SU-DHL-6 (cell line): ENCODE measurements at regions not wholly inside any gene's neighbourhood (a gene's known extent, or its start where the extent isn't known, plus 50 kb on each side); places are given as distances from the start of the nearest gene placed in this dataset.

Source experiments
- EZH2phosphoT487 ChIP-seq: fragments of 200-600 bp; sonication (generic), shearing (Covaris generic); conservative IDR thresholded peaks from 2 replicates; pipeline ENCODE4 v1.6.1; 2018; ENCODE audit warnings: mild to moderate bottlenecking, antibody characterized with exemption, low read length, moderate library complexity, mixed read lengths
- TF ChIP-seq, protein P1 (sequence below): fragments of 200-600 bp; sonication (generic); IDR thresholded peaks from one replicate; pipeline ENCODE4 v1.5.1; 2017; ENCODE audit warnings: antibody characterized with exemption, mild to moderate bottlenecking, low read length, moderate library complexity; ENCODE audit not compliant: insufficient read depth, poor library complexity, severe bottlenecking

DNA sequence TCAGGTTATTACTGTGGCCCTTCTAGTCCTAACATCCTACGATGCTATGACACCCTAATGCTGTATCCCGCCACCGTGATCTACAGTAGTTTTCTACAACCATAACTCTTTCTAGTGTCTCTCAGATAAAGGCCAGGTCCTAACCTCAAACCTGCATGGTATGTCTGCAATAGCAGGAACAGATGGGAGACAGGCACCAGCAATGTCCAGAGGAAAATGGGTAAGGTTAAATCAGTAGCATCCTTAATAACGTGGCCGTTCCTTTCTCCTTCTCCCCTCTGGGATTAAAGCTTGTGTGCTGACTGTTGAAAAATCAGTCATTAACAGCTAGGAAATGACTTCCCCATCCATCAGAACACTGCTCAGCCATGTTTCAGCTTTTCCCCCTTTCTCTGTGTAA, 321.9 kb upstream of the NPVF start:
- TF ChIP-seq, protein P1, sequence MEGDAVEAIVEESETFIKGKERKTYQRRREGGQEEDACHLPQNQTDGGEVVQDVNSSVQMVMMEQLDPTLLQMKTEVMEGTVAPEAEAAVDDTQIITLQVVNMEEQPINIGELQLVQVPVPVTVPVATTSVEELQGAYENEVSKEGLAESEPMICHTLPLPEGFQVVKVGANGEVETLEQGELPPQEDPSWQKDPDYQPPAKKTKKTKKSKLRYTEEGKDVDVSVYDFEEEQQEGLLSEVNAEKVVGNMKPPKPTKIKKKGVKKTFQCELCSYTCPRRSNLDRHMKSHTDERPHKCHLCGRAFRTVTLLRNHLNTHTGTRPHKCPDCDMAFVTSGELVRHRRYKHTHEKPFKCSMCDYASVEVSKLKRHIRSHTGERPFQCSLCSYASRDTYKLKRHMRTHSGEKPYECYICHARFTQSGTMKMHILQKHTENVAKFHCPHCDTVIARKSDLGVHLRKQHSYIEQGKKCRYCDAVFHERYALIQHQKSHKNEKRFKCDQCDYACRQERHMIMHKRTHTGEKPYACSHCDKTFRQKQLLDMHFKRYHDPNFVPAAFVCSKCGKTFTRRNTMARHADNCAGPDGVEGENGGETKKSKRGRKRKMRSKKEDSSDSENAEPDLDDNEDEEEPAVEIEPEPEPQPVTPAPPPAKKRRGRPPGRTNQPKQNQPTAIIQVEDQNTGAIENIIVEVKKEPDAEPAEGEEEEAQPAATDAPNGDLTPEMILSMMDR: no peak
- TF ChIP-seq EZH2phosphoT487: no peak
